NCI-H2227 (cell line): ENCODE measurements at regions not wholly inside any gene's neighbourhood (a gene's known extent, or its start where the extent isn't known, plus 50 kb on each side); places are given as distances from the start of the nearest gene placed in this dataset.
"Not testable (repeated sequence)": the region's sequence is repeated elsewhere in the genome, so short reads cannot be mapped to it uniquely, and the experiment has no call there.

ENCODE experiments used
- DNase-seq: peaks from one replicate; lab custom pipeline; 2025; ENCODE audit not compliant: unreplicated experiment; lab: John Stamatoyannopoulos, UW

DNA sequence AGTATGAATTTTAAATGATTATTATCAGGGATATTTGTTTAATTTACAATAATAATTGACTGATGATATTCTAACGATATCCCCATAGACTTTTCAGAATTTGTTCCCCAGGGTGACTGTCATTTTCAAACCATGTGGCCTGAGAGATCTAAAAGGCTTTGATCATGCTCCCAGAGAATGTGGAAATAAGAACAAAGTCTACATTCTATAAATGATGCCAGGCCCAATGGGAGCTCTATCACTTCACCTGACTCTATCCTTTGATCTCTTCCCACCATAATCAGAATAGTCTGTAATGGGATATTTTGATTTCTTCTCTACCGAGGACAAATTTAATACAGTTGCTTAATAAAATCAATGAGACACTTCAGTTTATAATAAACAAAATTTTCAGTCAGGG, 483.4 kb upstream of the IRAK1BP1 start:
- DNase-seq, result no peak

DNA sequence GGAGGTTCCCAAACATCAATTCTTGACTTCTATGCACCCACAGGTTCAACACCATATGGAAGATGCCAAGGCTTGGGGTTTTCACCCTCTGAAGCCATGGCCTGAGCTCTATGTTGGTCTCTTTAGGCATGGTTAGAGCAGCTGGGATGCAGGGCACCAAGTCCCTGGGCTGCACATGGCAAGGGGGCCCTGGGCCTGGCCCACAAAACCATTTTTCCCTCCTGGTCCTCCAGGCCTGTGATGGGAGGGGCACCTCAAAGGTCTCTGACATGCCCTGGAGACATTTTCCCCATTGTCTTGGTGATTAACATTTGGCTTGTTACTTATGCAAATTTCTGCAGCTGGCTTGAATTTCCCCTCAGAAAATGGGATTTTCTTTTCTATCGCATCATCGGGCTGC, 480.5 kb upstream of the IRAK1BP1 start:
- not testable (repeated sequence) for DNase-seq

DNA sequence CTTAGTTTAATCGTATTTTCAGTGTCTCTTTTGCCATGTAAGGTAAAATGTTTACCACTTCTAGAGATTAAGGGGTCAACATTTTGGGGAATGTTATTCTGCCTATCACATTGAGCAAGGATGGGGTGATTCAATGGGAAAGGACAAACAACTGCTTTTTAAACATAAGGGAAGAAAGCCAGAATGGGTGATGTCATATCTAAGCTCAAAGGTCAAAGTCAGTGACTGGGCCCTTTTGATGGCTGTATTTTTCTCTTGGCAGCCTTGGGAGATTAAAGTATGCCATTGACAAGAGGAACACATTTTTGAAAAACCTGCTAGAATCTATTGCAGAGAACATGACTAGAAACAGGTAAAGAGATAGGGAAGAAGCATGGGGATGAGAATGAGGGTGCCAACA, 477.3 kb upstream of the IRAK1BP1 start:
- no peak for DNase-seq

DNA sequence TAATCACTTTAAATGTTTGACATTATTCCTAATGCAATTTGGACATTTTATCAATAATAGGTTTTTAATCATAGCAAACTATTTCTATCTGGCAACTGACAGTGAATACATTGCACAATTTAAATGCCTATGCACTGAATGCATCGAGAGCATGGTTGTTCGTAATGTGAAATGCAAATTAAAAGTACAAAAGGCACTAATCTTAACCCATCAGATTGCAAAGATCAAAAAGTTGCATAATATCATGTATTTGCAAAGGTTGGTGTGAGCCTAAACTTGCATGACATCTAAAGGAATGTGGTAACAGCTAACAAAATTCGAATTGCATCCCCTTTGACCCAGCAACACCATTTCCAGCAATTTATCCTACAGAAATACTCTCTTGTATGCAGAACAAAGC, 469.9 kb upstream of the IRAK1BP1 start:
- no peak for DNase-seq

DNA sequence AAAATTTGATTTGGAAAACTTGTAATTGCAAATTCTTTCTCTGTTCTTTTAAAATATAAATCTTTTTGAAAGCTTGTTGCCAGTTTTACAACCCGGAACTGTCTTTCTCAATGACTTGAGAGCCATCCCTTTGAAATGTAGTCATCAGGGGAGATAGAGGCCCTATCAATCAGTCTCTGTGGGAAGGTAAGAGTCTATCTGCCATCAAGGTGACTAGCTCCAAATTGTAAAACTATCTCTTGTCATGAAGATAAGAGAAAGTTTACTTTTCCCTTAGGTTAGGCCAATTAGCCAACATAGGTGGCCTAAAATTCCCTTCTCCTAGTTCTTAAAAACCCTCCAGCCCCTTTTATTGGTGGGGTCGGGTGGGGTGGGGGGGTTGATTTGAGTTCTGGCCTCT, 469.1 kb upstream of the IRAK1BP1 start:
- no peak for DNase-seq

DNA sequence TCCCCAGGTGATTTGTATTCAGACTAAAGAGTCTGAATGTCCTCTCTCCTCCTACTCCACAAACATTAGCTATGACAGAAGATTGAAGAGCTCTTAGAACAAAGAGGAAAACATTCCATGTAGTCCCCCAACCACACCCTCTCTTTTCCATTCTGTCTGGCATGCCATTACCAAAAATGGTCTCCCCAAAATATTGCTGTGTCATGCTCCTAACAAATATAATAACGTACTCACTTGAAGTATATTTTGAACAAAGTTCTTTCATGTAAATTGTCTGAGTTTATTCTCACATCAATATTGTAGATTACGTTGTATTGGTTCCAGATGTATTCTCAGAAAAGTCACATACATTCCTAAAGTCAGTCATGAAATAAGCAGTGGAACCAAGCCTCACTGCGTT, 467.3 kb upstream of the IRAK1BP1 start:
- no peak for DNase-seq

DNA sequence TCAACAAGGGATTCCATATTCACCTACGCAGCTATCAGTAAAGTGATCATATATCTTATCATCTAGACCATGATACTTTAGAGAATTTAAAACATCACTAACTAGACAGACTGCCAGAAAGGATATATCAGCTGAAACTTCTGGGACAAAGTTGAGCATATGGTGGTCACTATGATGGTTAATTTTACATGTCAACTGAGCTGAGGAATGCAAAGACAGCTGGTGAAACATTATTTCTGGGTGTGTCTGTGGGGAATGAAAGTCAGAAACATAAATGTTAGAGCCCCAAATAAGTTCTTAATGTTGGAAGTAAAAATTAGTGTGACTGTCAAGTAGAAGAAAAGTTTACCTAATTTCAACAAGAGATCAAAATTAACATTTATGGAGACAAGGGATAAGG, 440.0 kb upstream of the IRAK1BP1 start:
- DNase-seq, result no peak

DNA sequence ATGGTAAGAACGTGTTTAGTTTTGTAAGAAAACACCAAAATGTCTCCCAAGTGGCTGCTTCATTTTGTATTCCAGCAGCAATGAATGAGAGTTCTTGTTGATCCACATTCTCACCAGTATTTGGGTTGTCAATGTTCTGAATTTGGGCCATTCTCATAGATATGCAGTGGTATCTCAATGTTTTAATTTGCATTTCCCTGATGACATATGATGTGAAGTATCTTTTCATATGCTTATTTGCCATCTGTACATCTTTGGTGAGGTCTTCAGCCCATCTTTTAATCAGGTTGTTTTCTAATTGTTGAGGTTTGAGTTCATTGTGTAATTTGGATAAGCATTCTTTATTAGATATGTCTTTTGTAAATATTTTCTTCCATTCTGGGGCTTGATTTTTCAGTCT, 436.8 kb upstream of the IRAK1BP1 start:
- no peak for DNase-seq

DNA sequence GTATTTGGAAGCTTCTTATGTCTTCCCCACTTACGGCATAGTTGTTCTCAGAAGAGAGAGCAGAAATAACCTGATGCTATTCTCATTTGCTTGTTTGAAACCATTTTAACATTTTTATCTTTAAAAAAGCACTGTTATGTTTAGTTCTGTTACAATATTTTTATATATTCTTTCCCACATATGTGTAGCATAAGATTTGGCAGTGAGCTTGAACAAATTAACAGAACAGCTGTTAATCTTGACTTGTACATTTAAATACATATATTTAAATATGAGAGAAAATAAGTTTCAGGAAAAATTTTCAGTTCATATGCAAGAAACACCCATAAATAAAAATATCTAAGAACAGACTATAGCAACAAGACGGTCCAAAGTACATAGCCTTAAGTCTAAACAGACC, 431.7 kb upstream of the IRAK1BP1 start:
- DNase-seq, result no peak

DNA sequence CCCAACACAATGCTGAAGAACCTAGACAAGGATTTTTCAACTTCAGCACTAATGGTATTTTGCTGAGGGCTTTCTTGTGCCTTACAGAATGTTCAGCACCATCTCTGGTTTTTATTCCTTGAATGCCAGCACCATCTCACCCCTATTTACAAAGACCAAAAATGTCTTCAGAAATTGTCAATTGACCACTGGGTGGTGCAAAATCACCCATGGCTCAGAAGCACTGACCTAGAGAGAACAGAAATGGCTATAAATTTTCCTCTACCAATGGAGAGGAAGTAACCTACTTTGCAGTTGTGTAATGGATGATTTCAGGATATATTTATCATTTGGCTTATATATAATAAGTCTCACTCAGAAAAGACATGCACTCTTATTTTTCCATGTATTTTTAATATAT, 431.0 kb upstream of the IRAK1BP1 start:
- DNase-seq, result no peak

DNA sequence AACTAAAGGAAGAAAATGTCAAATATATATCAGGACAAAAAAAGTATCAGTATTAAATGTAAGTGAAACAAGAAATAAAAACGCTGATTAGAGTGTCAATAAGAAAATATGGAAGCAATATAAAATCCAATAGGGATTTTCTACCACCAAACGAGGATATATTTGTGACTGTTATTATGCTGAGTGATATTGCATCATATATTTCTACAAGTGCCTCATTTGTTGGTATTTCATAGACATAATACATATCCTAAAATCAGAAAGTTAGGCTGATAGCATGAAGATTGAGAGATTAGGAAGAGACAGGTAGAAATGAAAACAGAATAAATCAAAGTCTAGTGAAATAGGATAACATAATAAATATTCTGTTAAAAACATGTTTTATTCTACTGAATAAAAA, 429.2 kb upstream of the IRAK1BP1 start:
- DNase-seq, result no peak

DNA sequence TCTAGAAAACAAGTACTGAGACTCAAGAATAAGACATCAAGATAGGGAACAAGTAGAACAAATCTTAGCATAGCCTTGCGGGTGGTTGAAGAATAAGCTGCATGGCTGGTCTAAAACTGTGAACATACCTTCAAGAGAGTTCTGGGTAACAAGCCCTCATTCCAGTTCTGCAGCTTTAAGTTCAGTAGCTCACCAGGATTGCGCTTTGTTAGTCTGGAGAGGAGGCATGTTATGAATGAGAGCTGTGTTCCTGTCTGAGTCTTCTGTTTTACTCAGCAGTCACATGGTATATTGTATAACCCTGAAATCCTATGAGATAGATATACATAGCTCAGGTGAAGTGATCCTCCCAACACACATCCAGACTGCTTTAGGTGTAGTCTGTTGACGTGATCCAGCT, 406.6 kb upstream of the IRAK1BP1 start:
- DNase-seq, result no peak

DNA sequence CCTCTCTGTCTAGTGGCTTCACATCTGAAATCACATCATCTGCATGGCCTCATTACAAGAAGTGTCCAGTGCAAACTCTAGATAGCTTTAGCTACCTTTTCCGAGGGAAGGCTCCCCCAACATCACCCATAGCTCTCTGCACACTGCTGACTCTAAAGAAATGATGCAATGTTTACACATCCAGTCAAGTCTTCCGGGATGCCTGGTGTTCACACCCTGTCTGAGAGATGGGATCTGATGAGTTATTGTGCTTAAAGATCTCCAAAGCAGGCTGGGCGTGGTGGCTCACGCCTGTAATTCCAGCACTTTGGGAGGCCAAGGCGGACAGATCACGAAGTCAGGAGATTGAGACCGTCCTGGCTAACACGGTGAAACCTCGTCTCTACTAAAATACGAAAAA, 404.6 kb upstream of the IRAK1BP1 start:
- DNase-seq, result no peak

DNA sequence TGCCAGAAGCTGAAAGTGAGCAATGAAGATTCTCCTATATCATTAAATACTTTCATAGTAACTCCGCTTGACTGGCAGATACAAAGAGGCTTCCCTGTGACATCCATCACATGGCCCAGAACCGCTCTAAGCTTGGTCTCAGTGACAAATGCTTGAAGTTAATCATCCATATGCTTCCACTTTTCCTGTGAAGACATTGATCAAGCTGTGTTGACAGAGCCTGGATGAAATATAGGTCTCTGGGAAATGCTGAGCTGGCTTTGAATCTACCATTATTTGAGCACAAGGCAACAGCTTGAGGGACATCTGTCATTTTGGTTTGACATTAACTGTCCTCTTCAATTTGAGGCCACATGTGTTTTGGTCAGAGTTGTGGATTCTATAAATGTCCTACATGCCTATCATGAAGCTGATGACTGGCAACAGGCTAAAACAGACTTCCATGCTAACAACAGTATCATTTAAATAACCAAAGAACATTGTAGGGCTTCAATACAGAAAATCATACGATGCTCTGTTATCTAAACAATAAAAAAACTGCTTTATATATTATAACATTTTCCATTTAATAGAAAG, 402.2 kb upstream of the IRAK1BP1 start:
- DNase-seq, result no peak

DNA sequence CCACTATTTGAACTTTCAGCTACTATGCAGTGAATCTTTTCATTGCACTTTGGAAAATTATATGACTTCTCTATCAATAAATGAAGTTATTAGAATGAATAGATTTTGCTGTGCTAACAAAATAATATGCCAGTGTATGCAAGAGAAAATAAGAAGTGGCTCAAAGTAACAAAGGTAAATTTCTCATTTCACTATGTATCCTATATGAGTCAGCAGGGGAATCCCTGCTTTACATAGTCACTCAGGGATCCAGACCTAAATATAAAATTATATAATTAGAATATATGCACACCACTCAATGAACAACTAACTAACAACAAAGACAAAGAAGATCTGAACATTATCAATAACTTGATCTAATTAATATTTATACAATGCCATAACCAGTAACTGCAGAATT, 390.8 kb upstream of the IRAK1BP1 start:
- no peak for DNase-seq

DNA sequence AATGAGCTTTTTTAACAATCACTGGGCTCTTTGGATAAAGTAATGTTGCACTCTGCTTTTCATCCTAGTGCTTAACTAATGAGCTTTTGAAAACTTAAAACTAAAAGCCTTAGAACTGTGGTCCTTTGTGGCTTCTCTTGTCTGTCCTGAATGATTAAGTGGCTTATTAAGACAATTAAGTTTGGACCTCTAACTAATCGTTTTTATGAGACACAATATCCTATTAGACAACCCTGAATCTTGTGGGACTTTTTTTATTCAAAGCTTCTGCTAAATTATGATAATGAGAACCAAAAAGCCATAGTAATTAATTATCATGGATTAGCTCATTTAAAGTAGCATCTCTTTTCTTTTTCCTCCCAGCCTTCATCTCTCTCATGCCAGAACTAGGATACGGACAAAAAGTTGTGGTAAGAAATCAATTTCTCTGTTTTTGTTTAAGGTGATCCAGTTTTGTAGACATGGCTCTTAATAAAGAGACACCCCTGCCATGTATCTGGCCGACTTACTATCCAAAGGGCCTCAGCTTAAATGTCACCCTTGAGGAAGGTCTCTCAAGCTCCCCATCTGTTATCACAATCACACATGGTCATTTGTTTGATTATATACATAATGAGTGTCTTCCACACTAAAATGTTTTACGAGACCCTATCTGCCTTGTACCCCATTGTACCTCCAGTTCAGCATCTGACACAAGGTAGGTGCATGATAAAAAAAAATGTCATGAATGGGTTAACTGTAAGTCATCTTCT, 384.4 kb upstream of the IRAK1BP1 start:
- DNase-seq, result no peak

DNA sequence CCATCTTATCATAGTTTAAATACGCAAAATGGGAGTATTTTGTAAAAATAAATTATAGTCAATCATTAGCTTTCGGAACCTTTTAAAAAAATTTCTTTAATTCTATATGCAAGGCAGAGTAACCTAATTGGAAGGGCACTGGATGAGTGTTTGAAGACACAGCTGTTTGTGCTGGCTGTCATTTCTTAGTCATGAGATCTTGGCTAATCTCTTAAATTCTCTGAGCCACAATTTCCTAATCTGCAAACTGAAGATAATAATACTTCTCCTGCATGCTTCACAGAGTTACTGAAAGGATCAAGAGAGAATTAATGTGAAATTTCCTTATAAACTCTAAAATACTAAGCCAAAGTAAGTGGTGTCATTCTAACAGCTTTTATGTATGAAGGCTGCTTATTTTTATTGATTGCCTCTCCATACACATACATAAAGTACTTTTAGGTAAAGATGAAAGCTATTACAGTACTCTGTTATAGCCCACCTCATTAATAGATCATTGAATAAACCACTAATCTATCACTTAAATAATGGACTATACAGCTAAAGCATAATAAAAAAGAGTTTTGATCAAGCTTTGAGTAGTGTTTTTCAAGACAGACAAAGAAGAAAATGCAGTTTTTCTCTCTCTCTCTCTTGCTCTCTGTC, 383.7 kb upstream of the IRAK1BP1 start:
- DNase-seq, result no peak

DNA sequence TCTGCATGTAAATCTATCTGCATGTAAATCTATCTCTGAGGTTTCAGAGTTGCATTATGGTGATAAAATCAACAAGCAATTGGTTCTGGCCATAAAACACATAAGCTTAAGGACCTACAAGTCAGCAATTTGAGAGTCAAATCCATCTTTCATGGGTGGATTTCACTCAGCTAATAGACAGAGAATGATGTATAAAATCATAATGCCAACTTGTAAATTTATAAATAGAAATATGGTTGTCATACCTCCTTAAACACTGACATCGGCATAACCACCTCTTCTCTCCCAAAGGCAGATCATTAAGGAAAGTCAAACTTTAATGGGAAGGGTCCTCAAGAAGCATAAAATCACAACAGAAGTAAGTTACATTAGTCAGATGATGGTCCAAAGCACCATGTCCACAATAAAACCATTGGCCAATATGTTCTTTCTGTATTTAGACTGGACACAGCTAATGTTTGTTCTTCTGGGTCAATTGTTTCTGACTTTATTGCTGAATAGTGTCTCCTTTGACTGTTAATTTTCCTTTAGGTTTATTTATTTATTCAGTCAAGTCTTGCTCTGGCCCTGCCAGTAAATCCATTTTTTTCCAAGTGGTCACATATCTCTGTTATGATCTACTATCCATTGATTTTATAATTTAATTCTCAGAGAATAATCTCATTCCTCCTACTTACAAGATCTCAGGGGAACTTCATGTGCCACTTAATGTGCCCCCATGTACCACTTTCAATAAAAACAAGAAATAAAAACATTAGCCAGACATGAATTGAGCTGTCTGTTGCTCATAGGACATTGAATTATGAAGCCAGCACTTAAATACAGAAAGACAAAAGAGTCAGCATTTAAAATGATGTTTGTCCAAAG, 382.9 kb upstream of the IRAK1BP1 start:
- DNase-seq, result no peak

DNA sequence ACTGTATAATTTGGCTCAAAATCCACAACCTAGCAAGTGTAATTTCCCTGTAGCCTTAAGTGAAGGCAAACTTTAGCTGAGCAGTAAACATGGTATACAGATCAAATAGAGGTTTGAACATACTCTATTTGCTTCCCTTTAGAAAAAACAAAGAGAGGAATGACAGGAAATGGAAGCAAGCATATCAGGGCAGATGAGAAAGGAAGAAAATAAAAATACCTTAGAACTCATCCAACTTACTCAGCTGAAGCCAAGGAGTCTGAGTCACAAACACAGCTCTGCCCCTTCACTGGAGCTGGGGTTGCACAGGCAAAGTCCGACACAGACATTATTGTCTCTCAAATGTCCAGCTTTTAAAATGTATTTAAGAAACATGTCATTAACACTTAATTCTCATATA, 379.9 kb upstream of the IRAK1BP1 start:
- no peak for DNase-seq

DNA sequence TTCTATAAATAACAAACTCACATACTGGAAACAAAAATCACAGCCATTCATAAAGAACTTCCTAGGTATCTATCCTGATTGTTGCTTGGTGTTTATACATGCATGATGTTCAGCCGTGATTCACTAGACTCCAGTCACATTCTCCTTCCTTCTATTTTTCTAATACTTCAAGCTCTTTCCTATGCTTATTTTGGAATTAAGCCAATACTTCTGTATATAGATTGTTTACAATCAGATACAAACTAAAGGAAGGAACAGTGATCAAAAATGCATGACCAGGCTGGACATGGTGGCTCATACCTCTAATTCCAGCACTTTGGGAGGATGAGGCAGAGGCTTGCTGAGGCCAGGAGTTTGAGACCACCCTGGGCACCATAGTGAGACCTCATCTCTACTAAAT, 377.5 kb upstream of the IRAK1BP1 start:
- DNase-seq, result no peak

DNA sequence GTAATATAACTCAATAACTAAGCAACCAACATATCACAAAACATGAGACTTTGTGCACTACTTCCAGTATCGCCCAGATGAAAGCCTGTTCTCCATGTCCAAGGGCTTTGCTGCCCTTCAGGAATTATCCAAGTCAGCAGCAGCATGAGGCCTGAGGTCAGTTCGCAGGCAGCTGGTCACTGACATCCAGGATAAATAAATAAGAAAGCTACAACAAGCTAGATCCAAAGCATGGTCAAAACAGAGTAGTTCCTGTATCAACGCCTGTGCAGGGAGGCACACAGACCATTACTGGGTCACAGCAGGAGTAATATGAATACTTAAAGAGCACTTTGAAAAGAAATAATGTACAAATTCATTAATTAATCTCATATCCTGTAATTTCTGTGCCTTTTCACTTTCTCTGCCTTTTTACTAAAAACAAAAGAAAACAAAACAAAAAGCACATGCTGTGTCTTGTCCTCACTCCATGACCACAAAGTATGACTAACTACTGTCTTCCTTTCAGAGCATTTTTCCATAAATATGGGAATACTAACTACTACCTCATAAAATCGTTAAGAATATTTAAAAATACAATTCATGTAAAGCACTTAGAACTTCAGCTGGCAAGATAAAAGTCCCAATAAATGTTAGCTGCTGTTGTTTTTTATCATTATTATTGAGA, 374.9 kb upstream of the IRAK1BP1 start:
- DNase-seq, result no peak
